H1 (cell line): ENCODE measurements at regions not wholly inside any gene's neighbourhood (a gene's known extent, or its start where the extent isn't known, plus 50 kb on each side); places are given as distances from the start of the nearest gene placed in this dataset.

Experiments
- CTCF ChIA-PET: fragments of 300-600 bp; sonication (Branson Sonifier 250); formaldehyde crosslinking; loops from one replicate; lab custom pipeline; 2021; ENCODE audit not compliant: partially characterized antibody; lab: Charles Lee
- POLR2A ChIA-PET: fragments of 300-600 bp; sonication (Branson Sonifier 250); formaldehyde crosslinking; loops from one replicate; lab custom pipeline; 2021; ENCODE audit warnings: inconsistent platforms; ENCODE audit not compliant: partially characterized antibody; lab: Charles Lee
- DNase-seq, 2 experiments: peaks; one replicate each; pipeline versions ENCODE4 v3.0.0 to v3.0.0-alpha.2; 2010 to 2022; ENCODE audit warnings: low spot score in 2 of 2, low read depth in 1 of 2, mixed read lengths in 1 of 2
- FAIRE-seq: peaks from 2 replicates; lab custom pipeline; 2011; peaks lifted over from hg19 to GRCh38; lab: Jason Lieb, UNC
- H2AFZ ChIP-seq: 2 replicates; pipeline ENCODE4 v1.8.1; 2012; ENCODE audit warnings: low read length, inconsistent platforms
- H2AK5ac ChIP-seq: 2 replicates; pipeline ENCODE4 v1.6.1; 2013; ENCODE audit warnings: low read depth, low read length
- H2BK120ac ChIP-seq: replicated peaks from 2 replicates; pipeline ENCODE3; 2013; ENCODE audit warnings: low read depth, low read length, inconsistent platforms
- H2BK12ac ChIP-seq: 2 replicates; pipeline ENCODE4 v1.6.1; 2013; ENCODE audit warnings: low read depth, low read length
- H2BK15ac ChIP-seq: 2 replicates; pipeline ENCODE4 v1.6.1; 2013; ENCODE audit warnings: low read length
- H2BK20ac ChIP-seq: 2 replicates; pipeline ENCODE4 v1.6.1; 2013; ENCODE audit warnings: low read length
- H2BK5ac ChIP-seq: 2 replicates; pipeline ENCODE4 v1.6.1; 2013; ENCODE audit warnings: low read depth, low read length
- H3K14ac ChIP-seq: 2 replicates; pipeline ENCODE4 v1.6.1; 2013; ENCODE audit warnings: inconsistent platforms; ENCODE audit not compliant: insufficient read length
- H3K18ac ChIP-seq: 2 replicates; pipeline ENCODE4 v1.6.1; 2013; ENCODE audit warnings: low read length; ENCODE audit errors: extremely low read depth
- H3K23ac ChIP-seq: 2 replicates; pipeline ENCODE4 v1.6.1; 2013; ENCODE audit warnings: inconsistent platforms; ENCODE audit not compliant: insufficient read length
- H3K23me2 ChIP-seq: 2 replicates; pipeline ENCODE4 v1.6.1; 2013; ENCODE audit warnings: low read depth, low read length
- H3K27ac ChIP-seq: 2 replicates; pipeline ENCODE4 v1.6.1; 2011; ENCODE audit warnings: low read depth, low read length, inconsistent platforms
- H3K27me3 ChIP-seq, 4 experiments: replicated peaks in 1 of 4; 1 replicate in 1 of 4; 2 replicates in 3 of 4; pipeline versions ENCODE4 v1.6.1 to v1.8.1; 2011 to 2013; ENCODE audit warnings: low read length in 3 of 4, mild to moderate bottlenecking in 3 of 4, inconsistent platforms in 2 of 4, mixed read lengths in 2 of 4, moderate library complexity in 1 of 4; ENCODE audit not compliant: control insufficient read depth in 3 of 4, insufficient read depth in 3 of 4; ENCODE audit errors: extremely low read depth in 1 of 4
- H3K36me3 ChIP-seq, 4 experiments: 2 replicates each; pipeline versions ENCODE4 v1.6.1 to v1.8.1; 2011 to 2013; ENCODE audit warnings: mild to moderate bottlenecking in 4 of 4, low read length in 3 of 4, moderate library complexity in 2 of 4, control low read depth in 1 of 4, inconsistent platforms in 1 of 4; ENCODE audit not compliant: insufficient read depth in 4 of 4, control insufficient read depth in 2 of 4
- H3K4ac ChIP-seq: replicated peaks from 2 replicates; pipeline ENCODE3; 2013; ENCODE audit warnings: low read length, low read depth, mixed read lengths, inconsistent platforms; ENCODE audit not compliant: insufficient read length
- H3K4me1 ChIP-seq, 4 experiments: replicated peaks in 1 of 4; 1 replicate in 1 of 4; 2 replicates in 3 of 4; pipeline versions ENCODE4 v1.6.1 to v1.8.1; 2011 to 2013; ENCODE audit warnings: low read length in 3 of 4, inconsistent platforms in 2 of 4, mixed read lengths in 1 of 4; ENCODE audit not compliant: insufficient read depth in 4 of 4, control insufficient read depth in 3 of 4
- H3K4me2 ChIP-seq, 2 experiments: 2 replicates each; pipeline versions ENCODE4 v1.6.1 to v1.8.1; 2011 to 2013; ENCODE audit warnings: low read depth in 2 of 2, low read length in 2 of 2, control low read depth in 1 of 2, inconsistent platforms in 1 of 2, mild to moderate bottlenecking in 1 of 2; ENCODE audit not compliant: insufficient read depth in 1 of 2
- H3K4me3 ChIP-seq, 4 experiments: fragments of 200-600, 300-600 bp in 1 of 4; sonication (generic), shearing (Covaris generic), sonication (Bioruptor Twin) in 1 of 4; 2 replicates each; pipeline versions ENCODE4 v1.5.1 to v1.8.1; 2011 to 2016; ENCODE audit warnings: low read length in 4 of 4, low read depth in 3 of 4, control low read depth in 2 of 4, inconsistent platforms in 2 of 4, mild to moderate bottlenecking in 2 of 4, mixed read lengths in 1 of 4, moderate library complexity in 1 of 4; ENCODE audit not compliant: insufficient read depth in 2 of 4; ENCODE audit errors: extremely low read depth in 1 of 4
- H3K56ac ChIP-seq: replicated peaks from 2 replicates; pipeline ENCODE3; 2013; ENCODE audit warnings: low read depth, mild to moderate bottlenecking, mixed read lengths, low read length, inconsistent platforms; ENCODE audit not compliant: insufficient read length
- H3K79me1 ChIP-seq: 2 replicates; pipeline ENCODE4 v1.6.1; 2013; ENCODE audit warnings: low read depth, low read length, control low read depth
- H3K79me2 ChIP-seq, 2 experiments: 2 replicates each; pipeline versions ENCODE4 v1.6.1 to v1.8.1; 2012 to 2013; ENCODE audit warnings: low read length in 2 of 2, mild to moderate bottlenecking in 2 of 2, inconsistent platforms in 1 of 2; ENCODE audit not compliant: insufficient read depth in 2 of 2, control insufficient read depth in 1 of 2
- H3K9ac ChIP-seq, 4 experiments: replicated peaks in 1 of 4; 1 replicate in 1 of 4; 2 replicates in 3 of 4; pipeline versions ENCODE4 v1.6.1 to v1.8.1; 2011 to 2013; ENCODE audit warnings: low read depth in 3 of 4, low read length in 3 of 4, control low read depth in 2 of 4, mild to moderate bottlenecking in 2 of 4, moderate library complexity in 2 of 4, inconsistent platforms in 1 of 4; ENCODE audit errors: extremely low read depth in 1 of 4
- H3K9me3 ChIP-seq, 2 experiments: 2 replicates each; pipeline versions ENCODE4 v1.6.1 to v1.8.1; 2012 to 2013; ENCODE audit warnings: mild to moderate bottlenecking in 2 of 2, moderate library complexity in 2 of 2, control low read depth in 1 of 2, inconsistent platforms in 1 of 2, low read depth in 1 of 2, low read length in 1 of 2, mixed read lengths in 1 of 2; ENCODE audit not compliant: insufficient read depth in 2 of 2
- H4K20me1 ChIP-seq, 2 experiments: replicated peaks in 1 of 2; 2 replicates each; pipeline versions ENCODE3 to v1.8.1; 2011 to 2013; ENCODE audit warnings: inconsistent platforms in 2 of 2, low read length in 2 of 2, mild to moderate bottlenecking in 1 of 2; ENCODE audit not compliant: insufficient read depth in 2 of 2, control insufficient read depth in 1 of 2
- H4K5ac ChIP-seq: 2 replicates; pipeline ENCODE4 v1.6.1; 2013; ENCODE audit warnings: low read length, low read depth, mixed read lengths, inconsistent platforms; ENCODE audit not compliant: insufficient read length
- H4K8ac ChIP-seq: 2 replicates; pipeline ENCODE4 v1.8.0; 2013; ENCODE audit warnings: mild to moderate bottlenecking, moderate library complexity, low read length, inconsistent platforms; ENCODE audit not compliant: insufficient read depth; ENCODE audit errors: extremely low read depth
- H4K91ac ChIP-seq: replicated peaks from 2 replicates; pipeline ENCODE3; 2013; ENCODE audit warnings: low read length, mixed read lengths, inconsistent platforms; ENCODE audit not compliant: insufficient read length
- CREB1 ChIP-seq: IDR thresholded peaks from 2 replicates; pipeline ENCODE4 v1.6.1; 2012; ENCODE audit warnings: inconsistent platforms
- GABPA ChIP-seq: IDR thresholded peaks from 2 replicates; pipeline ENCODE4 v1.6.1; 2011; ENCODE audit warnings: mild to moderate bottlenecking, low read length, moderate library complexity, borderline replicate concordance; ENCODE audit not compliant: insufficient read depth
- KDM4A ChIP-seq: IDR thresholded peaks from one replicate; pipeline ENCODE4 v1.7.1; 2012; ENCODE audit warnings: low read depth, mild to moderate bottlenecking, moderate library complexity, low read length, inconsistent platforms; ENCODE audit not compliant: severe bottlenecking
- POLR2A ChIP-seq, 2 experiments: IDR thresholded peaks; 1 replicate in 1 of 2; 2 replicates in 1 of 2; pipeline ENCODE4 v1.6.1; 2011; ENCODE audit warnings: low read depth in 2 of 2, low read length in 2 of 2, mild to moderate bottlenecking in 2 of 2; ENCODE audit errors: control extremely low read depth in 1 of 2
- WGBS, 2 experiments: shearing (Covaris generic) in 1 of 2; methylation state at CpG; one replicate each; pipeline versions ENCODE4 v1.1.6 to v1.1.7; 2013 to 2015; ENCODE audit warnings: low lambda C conversion rate in 2 of 2, mixed read lengths in 2 of 2, inconsistent platforms in 1 of 2, low coverage in 1 of 2, missing lambda C conversion rate in 1 of 2; ENCODE audit not compliant: insufficient replicate concordance in 2 of 2, insufficient coverage in 1 of 2, insufficient read length in 1 of 2; ENCODE audit errors: extremely low coverage in 1 of 2, missing lambda C conversion rate in 1 of 2; 5-methylcytosine and 5-hydroxymethylcytosine counted together

GRCh38 chr6:82686719-82687118, 323.1 kb downstream of the TPBG start:
- H2BK20ac ChIP-seq: no peak overlapping the region
- H2BK12ac ChIP-seq: no peak overlapping the region
- H2AFZ ChIP-seq: no peak overlapping the region
- H3K18ac ChIP-seq: no peak overlapping the region
- H3K79me2 ChIP-seq: no peaks in the 10 kb centered on the region
- H3K23ac ChIP-seq: no peak overlapping the region
- H3K4me3 ChIP-seq: no peak overlapping the region
- H3K9ac ChIP-seq: no peak overlapping the region
- POLR2A ChIA-PET: no interaction called here
- H3K36me3 ChIP-seq: no peaks in the 10 kb centered on the region
- no peak for DNase-seq
- H3K9me3 ChIP-seq: no peaks in the 10 kb centered on the region
- WGBS, 2 experiments: 90% methylated on average over 3 of the region's 3 CpGs; no CpG with 5 or more reads in 1 of the 2 experiments
- H2BK15ac ChIP-seq: no peak overlapping the region
- H3K27ac ChIP-seq: no peak overlapping the region
- TF ChIP-seq KDM4A (no peak), POLR2A (IDR thresholded peaks at IDR 0.05; ENCODE audit: control extremely low read depth in 1 of 2, low read depth in 2 of 2, low read length in 2 of 2) (no peak), GABPA (no peak), CREB1 (no peak)
- H3K14ac ChIP-seq: no peak overlapping the region
- H3K4ac ChIP-seq: no peak overlapping the region
- no peak overlapping the region for H3K56ac ChIP-seq
- H3K4me2 ChIP-seq: no peak overlapping the region
- no peak overlapping the region for H2AK5ac ChIP-seq
- CTCF ChIA-PET: interaction anchor here (1.8 kb wide), 1 partner anchor 26 kb away, joined by 5 read pairs; no protein-coding TSS in a partner anchor
- no peak overlapping the region for H2BK5ac ChIP-seq
- H3K4me1 ChIP-seq: 0 out of 7 replicates have a peak, but pooled peaks cover 0 to 3% (median 0%) of the 10 kb centered on the region in 4 experiments
- no peak for FAIRE-seq
- no peak overlapping the region for H4K8ac ChIP-seq
- no peaks in the 10 kb centered on the region for H3K23me2 ChIP-seq
- no peak overlapping the region for H2BK120ac ChIP-seq
- H3K79me1 ChIP-seq: no peaks in the 10 kb centered on the region
- H4K20me1 ChIP-seq: no peaks in the 10 kb centered on the region
- no peaks in the 10 kb centered on the region for H3K27me3 ChIP-seq
- no peak overlapping the region for H4K91ac ChIP-seq
- no peak overlapping the region for H4K5ac ChIP-seq
